Kidney epithelial cell (primary cell): ENCODE measurements at regions not wholly inside any gene's neighbourhood (a gene's known extent, or its start where the extent isn't known, plus 50 kb on each side); places are given as distances from the start of the nearest gene placed in this dataset.

Experiments used
- DNase-seq: peaks from one replicate; pipeline ENCODE4 v3.0.0-alpha.2; 2010; ENCODE audit warnings: low read depth
- H3K27me3 ChIP-seq: 2 replicates; pipeline ENCODE4 v1.6.0; 2011; ENCODE audit warnings: low read length; ENCODE audit not compliant: control insufficient read depth, insufficient read depth
- H3K36me3 ChIP-seq: 2 replicates; pipeline ENCODE4 v1.5.1; 2011; ENCODE audit warnings: low read length; ENCODE audit not compliant: control insufficient read depth, insufficient read depth
- H3K4me3 ChIP-seq: 2 replicates; pipeline ENCODE4 v1.5.1; 2011; ENCODE audit warnings: low read depth, mild to moderate bottlenecking, control low read depth, low read length
- TF ChIP-seq, protein P1 (sequence below): IDR thresholded peaks from 2 replicates; pipeline ENCODE4 v1.5.1; 2011; ENCODE audit warnings: mild to moderate bottlenecking, moderate library complexity, low read length, control low read depth, inconsistent platforms; ENCODE audit not compliant: insufficient read depth, poor library complexity, severe bottlenecking

- Histone ChIP-seq H3K4me3 (no peak overlapping the region), H3K27me3 (no peaks in the 10 kb centered on the region), H3K36me3 (no peaks in the 10 kb centered on the region)
- no peak for DNase-seq
- TF ChIP-seq, protein P1, sequence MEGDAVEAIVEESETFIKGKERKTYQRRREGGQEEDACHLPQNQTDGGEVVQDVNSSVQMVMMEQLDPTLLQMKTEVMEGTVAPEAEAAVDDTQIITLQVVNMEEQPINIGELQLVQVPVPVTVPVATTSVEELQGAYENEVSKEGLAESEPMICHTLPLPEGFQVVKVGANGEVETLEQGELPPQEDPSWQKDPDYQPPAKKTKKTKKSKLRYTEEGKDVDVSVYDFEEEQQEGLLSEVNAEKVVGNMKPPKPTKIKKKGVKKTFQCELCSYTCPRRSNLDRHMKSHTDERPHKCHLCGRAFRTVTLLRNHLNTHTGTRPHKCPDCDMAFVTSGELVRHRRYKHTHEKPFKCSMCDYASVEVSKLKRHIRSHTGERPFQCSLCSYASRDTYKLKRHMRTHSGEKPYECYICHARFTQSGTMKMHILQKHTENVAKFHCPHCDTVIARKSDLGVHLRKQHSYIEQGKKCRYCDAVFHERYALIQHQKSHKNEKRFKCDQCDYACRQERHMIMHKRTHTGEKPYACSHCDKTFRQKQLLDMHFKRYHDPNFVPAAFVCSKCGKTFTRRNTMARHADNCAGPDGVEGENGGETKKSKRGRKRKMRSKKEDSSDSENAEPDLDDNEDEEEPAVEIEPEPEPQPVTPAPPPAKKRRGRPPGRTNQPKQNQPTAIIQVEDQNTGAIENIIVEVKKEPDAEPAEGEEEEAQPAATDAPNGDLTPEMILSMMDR: no peak
These were observed 182.6 kb upstream of the LYPLAL1 start for GRCh38 chr1:218991089-218991488.

GRCh38 chr1:218994615-218995014 is 179.1 kb upstream of the LYPLAL1 start:
- TF ChIP-seq, protein P1: no peak
- H3K27me3 ChIP-seq: no peaks in the 10 kb centered on the region
- DNase-seq: no peak
- no peak overlapping the region for H3K4me3 ChIP-seq
- no peaks in the 10 kb centered on the region for H3K36me3 ChIP-seq

- Histone ChIP-seq H3K4me3 (no peak overlapping the region), H3K27me3 (no peaks in the 10 kb centered on the region), H3K36me3 (no peaks in the 10 kb centered on the region)
- TF ChIP-seq, protein P1: no peak
- no peak for DNase-seq
These were observed 178.5 kb upstream of the LYPLAL1 start for GRCh38 chr1:218995091-218995665.

GRCh38 chr1:218996362-218996761 is 177.3 kb upstream of the LYPLAL1 start:
- DNase-seq: no peak
- Histone ChIP-seq H3K4me3 (no peak overlapping the region), H3K36me3 (no peaks in the 10 kb centered on the region), H3K27me3 (no peaks in the 10 kb centered on the region)
- TF ChIP-seq, protein P1: peak; percentile 9

- H3K4me3 ChIP-seq: no peak overlapping the region
- no peaks in the 10 kb centered on the region for H3K27me3 ChIP-seq
- no peak for DNase-seq
- TF ChIP-seq, protein P1: no peak
- H3K36me3 ChIP-seq: no peaks in the 10 kb centered on the region
These were observed 173.7 kb upstream of the LYPLAL1 start for GRCh38 chr1:219000005-219000404.

GRCh38 chr1:219000631-219001030 is 173.0 kb upstream of the LYPLAL1 start:
- TF ChIP-seq, protein P1: no peak
- no peak for DNase-seq

More at GRCh38 chr1:219000631-219001030, 173.0 kb upstream of the LYPLAL1 start:
- no peak overlapping the region for H3K4me3 ChIP-seq
- no peaks in the 10 kb centered on the region for H3K36me3 ChIP-seq
- H3K27me3 ChIP-seq: no peaks in the 10 kb centered on the region
